Kidney (tissue), 13 donors: ENCODE measurements at regions not wholly inside any gene's neighbourhood (a gene's known extent, or its start where the extent isn't known, plus 50 kb on each side); places are given as distances from the start of the nearest gene placed in this dataset.

ENCODE experiments used
- DNase-seq, 5 donors: peaks; one replicate each; pipeline ENCODE4 v3.0.0-alpha.2; 2013 to 2020
- FAIRE-seq: peaks from 2 replicates; lab custom pipeline; 2012; peaks lifted over from hg19 to GRCh38; lab: Jason Lieb, UNC
- H3K27ac ChIP-seq, 2 donors: one replicate each; pipeline ENCODE4 v1.7.0; 2013; ENCODE audit warnings: low read depth in 2 of 2, low read length in 2 of 2, inconsistent platforms in 1 of 2
- H3K27me3 ChIP-seq: one replicate; pipeline ENCODE4 v1.7.1; 2013; ENCODE audit warnings: low read length, inconsistent platforms; ENCODE audit not compliant: control insufficient read depth, insufficient read depth
- H3K36me3 ChIP-seq, 3 donors: one replicate each; pipeline versions ENCODE4 v1.7.0 to v1.7.1; 2013; ENCODE audit warnings: low read length in 3 of 3, control low read depth in 1 of 3, inconsistent platforms in 1 of 3; ENCODE audit not compliant: insufficient read depth in 3 of 3, control insufficient read depth in 2 of 3
- H3K4me1 ChIP-seq, 3 donors: one replicate each; pipeline versions ENCODE4 v1.7.0 to v1.7.1; 2013; ENCODE audit warnings: low read length in 3 of 3, inconsistent platforms in 1 of 3, low read depth in 1 of 3; ENCODE audit not compliant: control insufficient read depth in 2 of 3, insufficient read depth in 2 of 3
- H3K4me3 ChIP-seq, 3 donors: one replicate each; pipeline versions ENCODE4 v1.7.0 to v1.8.1; 2013; ENCODE audit warnings: low read length in 3 of 3, control low read depth in 1 of 3, inconsistent platforms in 1 of 3
- H3K9ac ChIP-seq, 3 donors: one replicate each; pipeline versions ENCODE4 v1.7.0 to v1.7.1; 2013; ENCODE audit warnings: low read length in 3 of 3, control low read depth in 1 of 3, inconsistent platforms in 1 of 3
- H3K9me3 ChIP-seq, 3 donors: one replicate each; pipeline versions ENCODE4 v1.7.0 to v1.7.1; 2013; ENCODE audit warnings: low read length in 3 of 3, control low read depth in 1 of 3, inconsistent platforms in 1 of 3; ENCODE audit not compliant: control insufficient read depth in 2 of 3, insufficient read depth in 1 of 3
- CTCF ChIP-seq: IDR thresholded peaks from 3 replicates; pipeline ENCODE4 v1.5.1; 2012; ENCODE audit warnings: mild to moderate bottlenecking, moderate library complexity, borderline replicate concordance; ENCODE audit not compliant: insufficient read depth; ENCODE audit errors: extremely low read depth
- intact Hi-C: fragments of 100-400 bp; cut with DNase I; formaldehyde crosslinking; loops from one replicate; pipeline ENCODE4 v1.11.1; 2022
- donor health status: control.
- donor health status: control.
- donor health status: control.
- donor health status: control.
- donor health status: control.
- donor health status: DM: yes; HTN: yes; CAD: no.
- donor health status: Normal renal cell carcinoma (clear cell type).

GRCh38 chr13:31944262-31945160 is 87.1 kb upstream of the FRY start:
- intact Hi-C loops, result no loop called here
- Histone ChIP-seq H3K27ac (no peak overlapping the region), H3K36me3 (no peaks in the 10 kb centered on the region), H3K4me3 (no peak overlapping the region), H3K27me3 (no peaks in the 10 kb centered on the region), H3K4me1 (peaks cover 2 to 5% (median 5%) of the 10 kb centered on the region in 3 donors), H3K9me3 (no peaks in the 10 kb centered on the region), H3K9ac (no peak overlapping the region)
- no peak for TF ChIP-seq CTCF
- FAIRE-seq (no peak), DNase-seq (no peak)

- Histone ChIP-seq H3K9ac (peak overlapping the region in 1 of 3 donors; percentile 23), H3K4me1 (peaks cover 2 to 5% (median 5%) of the 10 kb centered on the region in 3 donors), H3K27me3 (no peaks in the 10 kb centered on the region), H3K4me3 (peak overlapping the region; percentile 22 to 54 (median 35)), H3K36me3 (no peaks in the 10 kb centered on the region), H3K9me3 (no peaks in the 10 kb centered on the region), H3K27ac (no peak overlapping the region)
- no peak for TF ChIP-seq CTCF
- intact Hi-C loops, result no loop called here
- peak; percentile 6 for FAIRE-seq
- DNase-seq, result peak; percentile 43 to 84 (median 74)
Observed at GRCh38 chr13:31945202-31945961, 86.2 kb upstream of the FRY start.

- TF ChIP-seq CTCF, result no peak
- Histone ChIP-seq H3K27me3 (no peaks in the 10 kb centered on the region), H3K27ac (no peak overlapping the region), H3K9me3 (no peaks in the 10 kb centered on the region), H3K4me3 (peak overlapping the region; percentile 22 to 54 (median 35)), H3K9ac (peak overlapping the region in 1 of 3 donors; percentile 23), H3K36me3 (no peaks in the 10 kb centered on the region), H3K4me1 (peaks cover 2 to 5% (median 5%) of the 10 kb centered on the region in 3 donors)
- intact Hi-C loops, result no loop called here
- DNase-seq (peak in 2 of 5 donors; percentile 38 to 45), FAIRE-seq (no peak)
Observed at GRCh38 chr13:31946091-31946770, 85.3 kb upstream of the FRY start.
